Body of pancreas (tissue), 4 donors: ENCODE measurements at regions not wholly inside any gene's neighbourhood (a gene's known extent, or its start where the extent isn't known, plus 50 kb on each side); places are given as distances from the start of the nearest gene placed in this dataset.

Experiments
- ATAC-seq: fragments of 150-250 bp; one replicate; pipeline ENCODE4 v1.9.1; 2016
- DNase-seq, 4 donors: peaks; one replicate each; pipeline ENCODE4 v3.0.0-alpha.2; 2019
- H3K27ac ChIP-seq, 4 donors: fragments of 200-600 bp; sonication (generic); 1 replicate in 3 of 4; 2 replicates in 1 of 4; pipeline versions ENCODE4 v1.5.1 to v1.6.1; 2016 to 2019; ENCODE audit warnings: mild to moderate bottlenecking in 1 of 4, mixed read lengths in 1 of 4, moderate library complexity in 1 of 4
- H3K27me3 ChIP-seq, 2 donors: fragments of 200-600 bp; sonication (generic); one replicate each; pipeline ENCODE4 v1.6.0; 2016; ENCODE audit warnings: mild to moderate bottlenecking in 1 of 2
- H3K36me3 ChIP-seq, 2 donors: fragments of 200-600 bp; sonication (generic); replicated peaks in 1 of 2; 2 replicates each; pipeline ENCODE4 v1.5.1; 2016; ENCODE audit warnings: low read depth in 2 of 2; ENCODE audit not compliant: insufficient read depth in 1 of 2
- H3K4me1 ChIP-seq: fragments of 200-600 bp; sonication (generic); one replicate; pipeline ENCODE4 v1.6.0; 2016
- H3K4me3 ChIP-seq, 2 donors: fragments of 200-600 bp; sonication (generic); 1 replicate in 1 of 2; 2 replicates in 1 of 2; pipeline ENCODE4 v1.5.1; 2016 to 2019
- H3K9me3 ChIP-seq, 3 donors: fragments of 200-600 bp; sonication (generic); 1 replicate in 2 of 3; 2 replicates in 1 of 3; pipeline ENCODE4 v1.5.1; 2016
- POLR2A ChIP-seq, 3 donors: fragments of 450-650 bp; IDR thresholded peaks; one replicate each; pipeline ENCODE4 v1.6.1; 2016; ENCODE audit warnings: antibody characterized with exemption in 3 of 3, mild to moderate bottlenecking in 2 of 3
- WGBS, 2 donors: methylation state at CpG; one replicate each; pipeline ENCODE4 v1.1.5; 2017; 5-methylcytosine and 5-hydroxymethylcytosine counted together
- intact Hi-C: fragments of 100-400 bp; cut with DNase I; formaldehyde crosslinking; loops from one replicate; pipeline ENCODE4 v1.15.1; 2023
- TF ChIP-seq, protein P1 (sequence below), 7 experiments: fragments of 450-650 bp in 4 of 7; fragments of 200-600 bp in 3 of 7; sonication (generic) in 3 of 7; IDR thresholded peaks; one replicate each; pipeline ENCODE4 v1.5.1; 2016 to 2019; ENCODE audit warnings: antibody characterized with exemption in 7 of 7

DNA sequence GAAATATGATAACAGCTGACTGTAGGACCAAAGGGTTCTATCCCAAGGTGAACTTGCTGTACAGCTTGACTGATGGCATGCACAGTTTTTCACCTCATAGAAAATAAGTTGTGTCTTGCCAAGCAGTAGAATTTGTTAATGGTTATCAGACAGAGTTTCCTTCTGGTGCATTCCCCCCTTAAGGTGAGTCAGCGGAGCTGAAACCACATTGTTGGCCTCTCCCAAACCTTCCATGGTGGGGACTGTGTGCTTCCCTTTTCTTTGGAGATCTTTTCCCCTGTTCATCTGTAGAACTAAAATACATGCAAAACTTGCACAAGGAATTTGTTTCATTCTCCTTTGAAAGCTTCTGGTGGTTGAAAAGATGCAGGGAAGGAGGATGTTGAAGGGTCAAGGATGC, 179.8 kb downstream of the FGF1 start:
- H3K4me3 ChIP-seq: no peak overlapping the region
- intact Hi-C loops: no loop called here
- ATAC-seq (no peak), DNase-seq (no peak)
- peaks cover 19% of the 10 kb centered on the region for H3K4me1 ChIP-seq
- H3K27me3 ChIP-seq: no peaks in the 10 kb centered on the region
- 82 to 88% methylated on average over 1 of the region's 1 CpG for WGBS, 2 donors
- H3K27ac ChIP-seq: no peak overlapping the region
- no peaks in the 10 kb centered on the region for H3K36me3 ChIP-seq
- no peaks in the 10 kb centered on the region for H3K9me3 ChIP-seq
- TF ChIP-seq POLR2A (IDR thresholded peaks at IDR 0.05): no peak
- TF ChIP-seq, protein P1, sequence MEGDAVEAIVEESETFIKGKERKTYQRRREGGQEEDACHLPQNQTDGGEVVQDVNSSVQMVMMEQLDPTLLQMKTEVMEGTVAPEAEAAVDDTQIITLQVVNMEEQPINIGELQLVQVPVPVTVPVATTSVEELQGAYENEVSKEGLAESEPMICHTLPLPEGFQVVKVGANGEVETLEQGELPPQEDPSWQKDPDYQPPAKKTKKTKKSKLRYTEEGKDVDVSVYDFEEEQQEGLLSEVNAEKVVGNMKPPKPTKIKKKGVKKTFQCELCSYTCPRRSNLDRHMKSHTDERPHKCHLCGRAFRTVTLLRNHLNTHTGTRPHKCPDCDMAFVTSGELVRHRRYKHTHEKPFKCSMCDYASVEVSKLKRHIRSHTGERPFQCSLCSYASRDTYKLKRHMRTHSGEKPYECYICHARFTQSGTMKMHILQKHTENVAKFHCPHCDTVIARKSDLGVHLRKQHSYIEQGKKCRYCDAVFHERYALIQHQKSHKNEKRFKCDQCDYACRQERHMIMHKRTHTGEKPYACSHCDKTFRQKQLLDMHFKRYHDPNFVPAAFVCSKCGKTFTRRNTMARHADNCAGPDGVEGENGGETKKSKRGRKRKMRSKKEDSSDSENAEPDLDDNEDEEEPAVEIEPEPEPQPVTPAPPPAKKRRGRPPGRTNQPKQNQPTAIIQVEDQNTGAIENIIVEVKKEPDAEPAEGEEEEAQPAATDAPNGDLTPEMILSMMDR (IDR thresholded peaks at IDR 0.05): no peak

DNA sequence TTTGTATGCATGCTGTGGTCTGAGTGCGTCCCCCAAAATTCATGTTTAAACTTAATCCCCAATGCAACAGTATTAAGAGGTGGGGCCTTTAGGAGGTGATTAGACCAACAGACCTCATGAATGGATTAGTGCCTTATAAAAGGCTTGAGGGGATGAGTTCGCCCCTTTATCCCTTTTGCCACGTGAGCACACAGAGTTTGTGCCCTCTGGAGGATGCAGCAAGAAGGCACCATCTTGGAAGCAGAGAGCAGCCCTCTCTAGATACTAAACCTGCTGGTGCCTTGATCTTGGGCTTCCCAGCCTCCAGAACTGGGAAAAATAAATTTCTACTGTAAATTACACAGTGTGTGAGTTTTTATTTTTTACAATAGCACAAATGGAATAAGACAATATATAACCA, 177.1 kb upstream of the SPRY4 start:
- Histone ChIP-seq H3K27ac (no peak overlapping the region), H3K36me3 (no peaks in the 10 kb centered on the region), H3K27me3 (no peaks in the 10 kb centered on the region), H3K4me1 (peaks cover 6% of the 10 kb centered on the region), H3K9me3 (no peaks in the 10 kb centered on the region), H3K4me3 (no peak overlapping the region)
- WGBS, 2 donors: 73 to 79% methylated on average over 3 of the region's 3 CpGs
- ATAC-seq (no peak), DNase-seq (no peak)
- intact Hi-C loops: no loop called here
- TF ChIP-seq, protein P1 (IDR thresholded peaks at IDR 0.05): no peak
- TF ChIP-seq POLR2A (IDR thresholded peaks at IDR 0.05): no peak

DNA sequence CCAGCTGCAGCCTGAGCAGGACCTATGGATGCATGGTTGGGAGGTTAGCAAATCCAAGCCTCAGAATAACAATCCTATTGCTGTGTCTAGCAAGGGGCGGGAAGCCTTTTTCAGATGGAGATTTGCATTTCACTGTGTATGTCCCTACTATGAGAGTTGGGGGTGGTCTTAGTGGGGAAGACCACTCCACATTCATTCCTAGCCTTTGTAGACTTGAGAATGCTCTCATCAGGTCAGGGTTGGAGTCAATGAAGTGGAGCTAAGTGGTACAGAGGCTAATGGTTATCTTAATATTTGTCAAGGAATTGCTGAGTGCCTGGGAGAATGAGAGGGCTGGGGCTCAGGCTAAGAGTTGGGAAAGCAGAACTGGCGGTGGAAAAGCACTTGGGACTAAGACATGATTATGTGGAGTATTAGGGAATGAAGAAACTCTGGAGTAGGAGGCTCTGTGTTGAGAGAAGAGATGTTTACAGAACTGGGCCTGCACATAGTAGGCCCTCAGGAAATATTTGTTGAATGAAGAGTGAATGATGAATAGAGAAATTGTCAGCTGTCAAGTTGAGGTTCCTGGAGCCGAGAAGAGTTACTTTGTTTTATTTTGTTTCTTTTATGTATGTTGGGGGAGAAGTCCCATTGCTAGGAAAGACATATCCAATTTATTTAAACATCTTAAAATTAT, 175.5 kb upstream of the SPRY4 start:
- Histone ChIP-seq H3K27ac (no peak overlapping the region), H3K4me3 (no peak overlapping the region)
- 86 to 88% methylated on average over 3 of the region's 3 CpGs for WGBS, 2 donors

DNA sequence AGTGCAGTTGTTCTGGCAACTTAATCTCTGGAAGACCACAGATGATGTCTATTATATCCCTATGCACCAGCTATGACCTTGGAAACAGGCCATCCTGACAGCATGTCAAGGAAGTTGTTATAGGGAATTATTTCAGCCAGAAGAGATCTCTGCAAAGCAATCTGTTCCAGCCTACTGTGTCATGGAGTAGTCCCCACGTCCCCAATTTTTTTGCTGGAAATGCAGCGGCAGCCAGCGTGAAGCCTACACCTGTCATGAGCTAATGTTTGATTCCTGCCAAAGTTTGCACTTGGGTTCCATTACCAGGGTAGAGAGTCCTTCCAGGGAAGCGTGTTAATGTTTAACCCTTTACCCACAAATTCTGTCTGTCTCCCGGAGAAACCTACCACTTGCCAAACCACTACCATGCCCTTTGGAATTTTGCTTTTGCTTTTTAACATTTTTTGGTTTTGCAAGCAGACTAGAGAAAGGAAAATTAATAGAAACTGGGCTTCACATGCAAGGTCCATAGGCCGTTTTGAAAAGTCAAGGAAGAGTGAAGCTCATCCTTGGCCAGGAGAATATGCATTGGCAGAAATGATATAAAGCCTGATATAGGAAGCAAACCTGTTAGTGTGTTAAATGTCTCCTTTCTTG, 174.9 kb upstream of the SPRY4 start:
- H3K4me1 ChIP-seq: peaks cover 6% of the 10 kb centered on the region
- H3K27ac ChIP-seq: no peak overlapping the region
- H3K27me3 ChIP-seq: no peaks in the 10 kb centered on the region
- TF ChIP-seq, protein P1 (IDR thresholded peaks at IDR 0.05): no peak
- no peak for TF ChIP-seq POLR2A (IDR thresholded peaks at IDR 0.05)
- H3K9me3 ChIP-seq: no peaks in the 10 kb centered on the region
- H3K36me3 ChIP-seq: no peaks in the 10 kb centered on the region
- no peak for DNase-seq
- intact Hi-C loops: no loop called here
- ATAC-seq: no peak
- no peak overlapping the region for H3K4me3 ChIP-seq
- WGBS, 2 donors: 10 to 31% methylated on average over 6 of the region's 6 CpGs

More for the DNA sequence above, 175.5 kb upstream of the SPRY4 start:
- no peaks in the 10 kb centered on the region for H3K27me3 ChIP-seq
- peaks cover 6% of the 10 kb centered on the region for H3K4me1 ChIP-seq
- no peak for ATAC-seq
- intact Hi-C loops: no loop called here
- H3K9me3 ChIP-seq: no peaks in the 10 kb centered on the region
- TF ChIP-seq, protein P1 (IDR thresholded peaks at IDR 0.05): no peak
- TF ChIP-seq POLR2A (IDR thresholded peaks at IDR 0.05): no peak
- no peaks in the 10 kb centered on the region for H3K36me3 ChIP-seq
- no peak for DNase-seq

DNA sequence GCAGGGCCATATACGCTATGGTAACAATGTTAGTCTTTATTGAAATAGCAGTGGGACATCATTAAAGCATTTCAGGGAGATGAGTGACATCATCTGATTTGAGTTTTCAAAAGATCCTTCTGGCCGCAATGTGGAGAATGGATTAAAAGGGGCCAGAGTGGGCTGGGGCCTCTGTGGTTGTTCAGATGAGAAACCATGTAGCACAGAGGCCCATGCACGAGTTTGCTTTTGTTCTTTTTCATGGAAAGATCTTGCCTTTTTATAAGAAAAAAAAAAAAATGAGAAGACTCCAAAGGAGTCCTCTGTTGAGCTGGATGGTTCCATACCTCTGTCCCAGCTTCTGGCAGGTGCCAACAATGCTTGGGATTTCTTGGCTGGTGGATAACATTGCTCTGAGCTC, 173.5 kb upstream of the SPRY4 start:
- intact Hi-C loops: no loop called here
- no peak for DNase-seq
- Histone ChIP-seq H3K36me3 (no peaks in the 10 kb centered on the region), H3K4me1 (peaks cover 6% of the 10 kb centered on the region), H3K4me3 (no peak overlapping the region), H3K27me3 (no peaks in the 10 kb centered on the region), H3K27ac (no peak overlapping the region), H3K9me3 (no peaks in the 10 kb centered on the region)
- TF ChIP-seq, protein P1 (IDR thresholded peaks at IDR 0.05): no peak
- no peak for TF ChIP-seq POLR2A (IDR thresholded peaks at IDR 0.05)
- WGBS, 2 donors: 89 to 91% methylated on average over 3 of the region's 3 CpGs
- no peak for ATAC-seq
